ENCODE measurements at regions not wholly inside any gene's neighbourhood (a gene's known extent, or its start where the extent isn't known, plus 50 kb on each side); places are given as distances from the start of the nearest gene placed in this dataset.

- TF ChIP-seq CTCF (IDR thresholded peaks at IDR 0.05) (no peak), POLR2A (IDR thresholded peaks at IDR 0.05) (no peak), POLR2AphosphoS5 (IDR thresholded peaks at IDR 0.05) (no peak), EP300 (IDR thresholded peaks at IDR 0.05) (no peak)
Observed at GRCh38 chr4:18582841-18583240, 561.3 kb upstream of the LCORL start.

Data from sigmoid colon (tissue), 4 donors.